ENCODE measurements at regions not wholly inside any gene's neighbourhood (a gene's known extent, or its start where the extent isn't known, plus 50 kb on each side); places are given as distances from the start of the nearest gene placed in this dataset.

DNA sequence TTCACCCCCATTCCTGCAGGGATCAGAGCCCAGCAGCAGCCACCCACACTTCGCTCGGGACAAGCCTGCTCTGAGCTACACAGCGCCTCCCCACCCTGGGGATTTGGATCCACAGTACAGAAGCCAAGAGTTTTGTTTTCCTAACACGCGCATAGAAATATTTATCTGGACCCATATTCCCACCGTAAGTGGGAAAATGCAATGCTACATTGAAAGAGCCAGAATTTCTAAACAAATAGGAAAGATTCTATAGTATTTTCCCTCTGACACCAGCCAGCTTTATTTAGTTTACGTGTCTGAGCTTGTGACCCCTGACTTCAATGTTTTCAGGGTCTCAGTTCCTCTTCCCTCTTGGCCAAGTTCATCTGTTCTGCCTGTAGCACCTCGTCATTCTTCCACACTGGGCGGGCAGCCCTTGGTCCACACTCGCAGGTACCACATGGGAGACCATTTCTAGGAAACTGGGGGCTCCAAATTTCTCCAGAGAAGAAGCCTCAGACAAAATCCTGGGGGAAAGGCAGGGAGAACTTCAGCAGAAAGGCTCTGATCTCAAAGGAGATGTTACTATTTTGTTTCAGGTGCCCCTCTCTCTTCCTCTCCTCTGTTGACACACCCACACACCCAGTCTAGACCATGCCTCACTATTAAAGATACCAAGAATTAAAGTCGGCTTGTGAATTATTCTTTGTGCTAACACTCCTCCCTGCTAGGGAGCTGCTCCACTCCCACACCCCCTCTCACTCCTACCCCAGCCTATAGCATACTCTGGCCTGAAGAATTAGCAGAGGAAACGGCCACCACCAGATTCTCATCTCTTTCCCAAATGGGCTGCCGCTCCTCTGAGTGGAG lies 116.0 kb upstream of the PCGF5 start:
- Histone ChIP-seq H3K27ac (no peak overlapping the region), H3K27me3 (no peaks in the 10 kb centered on the region), H3K9me3 (no peaks in the 10 kb centered on the region), H3K4me3 (no peak overlapping the region), H3K4me1 (no peaks in the 10 kb centered on the region), H3K36me3 (no peaks in the 10 kb centered on the region)
- TF ChIP-seq, protein P1, sequence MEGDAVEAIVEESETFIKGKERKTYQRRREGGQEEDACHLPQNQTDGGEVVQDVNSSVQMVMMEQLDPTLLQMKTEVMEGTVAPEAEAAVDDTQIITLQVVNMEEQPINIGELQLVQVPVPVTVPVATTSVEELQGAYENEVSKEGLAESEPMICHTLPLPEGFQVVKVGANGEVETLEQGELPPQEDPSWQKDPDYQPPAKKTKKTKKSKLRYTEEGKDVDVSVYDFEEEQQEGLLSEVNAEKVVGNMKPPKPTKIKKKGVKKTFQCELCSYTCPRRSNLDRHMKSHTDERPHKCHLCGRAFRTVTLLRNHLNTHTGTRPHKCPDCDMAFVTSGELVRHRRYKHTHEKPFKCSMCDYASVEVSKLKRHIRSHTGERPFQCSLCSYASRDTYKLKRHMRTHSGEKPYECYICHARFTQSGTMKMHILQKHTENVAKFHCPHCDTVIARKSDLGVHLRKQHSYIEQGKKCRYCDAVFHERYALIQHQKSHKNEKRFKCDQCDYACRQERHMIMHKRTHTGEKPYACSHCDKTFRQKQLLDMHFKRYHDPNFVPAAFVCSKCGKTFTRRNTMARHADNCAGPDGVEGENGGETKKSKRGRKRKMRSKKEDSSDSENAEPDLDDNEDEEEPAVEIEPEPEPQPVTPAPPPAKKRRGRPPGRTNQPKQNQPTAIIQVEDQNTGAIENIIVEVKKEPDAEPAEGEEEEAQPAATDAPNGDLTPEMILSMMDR (IDR thresholded peaks at IDR 0.05): no peak
- no peak for DNase-seq
- ATAC-seq: no peak
- intact Hi-C loops (cut with DNase I): no loop called here

DNA sequence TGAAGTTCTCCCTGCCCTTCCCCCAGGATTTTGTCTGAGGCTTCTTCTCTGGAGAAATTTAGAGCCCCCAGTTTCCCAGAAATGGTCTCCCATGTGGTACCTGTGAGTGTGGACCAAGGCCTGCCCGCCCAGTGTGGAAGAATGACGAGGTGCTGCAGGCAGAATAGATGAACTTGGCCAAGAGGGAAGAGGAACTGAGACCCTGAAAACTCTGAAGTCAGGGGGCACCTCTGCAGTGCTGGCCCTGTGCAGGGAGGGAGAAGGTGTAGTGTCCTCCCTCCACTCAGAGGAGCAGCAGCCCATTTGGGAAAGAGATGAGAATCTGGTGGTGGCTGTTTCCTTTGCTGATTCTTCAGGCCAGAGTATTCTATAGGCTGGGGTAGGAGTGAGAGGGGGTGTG lies 115.2 kb upstream of the PCGF5 start:
- no peak overlapping the region for H3K4me3 ChIP-seq
- H3K4me1 ChIP-seq: no peaks in the 10 kb centered on the region
- intact Hi-C loops (cut with DNase I): no loop called here
- H3K27ac ChIP-seq: no peak overlapping the region
- TF ChIP-seq, protein P1 (IDR thresholded peaks at IDR 0.05): no peak
- H3K9me3 ChIP-seq: no peaks in the 10 kb centered on the region
- no peaks in the 10 kb centered on the region for H3K36me3 ChIP-seq
- no peaks in the 10 kb centered on the region for H3K27me3 ChIP-seq
- ATAC-seq: no peak
- DNase-seq: no peak

DNA sequence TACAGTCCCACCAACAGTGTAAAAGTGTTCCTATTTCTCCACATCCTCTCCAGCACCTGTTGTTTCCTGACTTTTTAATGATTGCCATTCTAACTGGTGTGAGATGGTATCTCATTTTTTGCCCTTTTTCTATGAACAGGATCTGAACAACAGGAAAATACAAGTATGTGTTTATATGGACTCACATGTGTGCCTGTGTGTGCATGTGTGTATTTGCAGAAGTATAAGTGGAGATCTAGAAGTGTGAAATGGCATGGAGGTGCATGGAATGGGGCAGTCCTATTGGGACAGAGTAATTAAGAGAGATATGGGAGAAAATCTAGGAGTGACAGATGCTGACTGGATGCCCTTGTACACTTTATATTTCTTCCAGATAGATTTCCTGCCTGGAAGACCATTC lies 111.6 kb upstream of the PCGF5 start:
- Histone ChIP-seq H3K4me1 (no peaks in the 10 kb centered on the region), H3K9me3 (no peaks in the 10 kb centered on the region), H3K27ac (no peak overlapping the region), H3K4me3 (no peak overlapping the region), H3K36me3 (no peaks in the 10 kb centered on the region), H3K27me3 (no peaks in the 10 kb centered on the region)
- ATAC-seq (no peak), DNase-seq (no peak)
- TF ChIP-seq, protein P1 (IDR thresholded peaks at IDR 0.05): no peak
- intact Hi-C loops (cut with DNase I): no loop called here

DNA sequence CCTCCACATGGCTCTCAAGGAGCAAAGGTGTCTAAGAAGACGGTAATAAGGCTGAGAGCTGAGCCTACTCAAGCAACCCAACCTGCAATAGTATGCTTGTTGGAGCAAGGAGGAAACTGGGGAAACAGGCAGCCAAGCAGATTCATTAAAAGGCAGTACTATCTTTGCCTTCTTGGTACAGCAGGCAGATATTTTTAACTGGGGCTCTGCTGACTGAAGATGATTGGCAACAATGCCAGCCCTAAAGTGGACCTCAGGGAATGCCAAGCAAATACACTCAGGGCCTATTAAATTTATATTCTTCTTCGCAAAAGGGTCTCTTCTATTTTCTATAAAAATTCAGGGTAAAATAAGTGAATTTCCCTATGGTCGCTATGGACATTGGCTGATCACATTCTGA lies 109.4 kb upstream of the PCGF5 start:
- intact Hi-C loops (cut with DNase I): no loop called here
- DNase-seq (no peak), ATAC-seq (no peak)

DNA sequence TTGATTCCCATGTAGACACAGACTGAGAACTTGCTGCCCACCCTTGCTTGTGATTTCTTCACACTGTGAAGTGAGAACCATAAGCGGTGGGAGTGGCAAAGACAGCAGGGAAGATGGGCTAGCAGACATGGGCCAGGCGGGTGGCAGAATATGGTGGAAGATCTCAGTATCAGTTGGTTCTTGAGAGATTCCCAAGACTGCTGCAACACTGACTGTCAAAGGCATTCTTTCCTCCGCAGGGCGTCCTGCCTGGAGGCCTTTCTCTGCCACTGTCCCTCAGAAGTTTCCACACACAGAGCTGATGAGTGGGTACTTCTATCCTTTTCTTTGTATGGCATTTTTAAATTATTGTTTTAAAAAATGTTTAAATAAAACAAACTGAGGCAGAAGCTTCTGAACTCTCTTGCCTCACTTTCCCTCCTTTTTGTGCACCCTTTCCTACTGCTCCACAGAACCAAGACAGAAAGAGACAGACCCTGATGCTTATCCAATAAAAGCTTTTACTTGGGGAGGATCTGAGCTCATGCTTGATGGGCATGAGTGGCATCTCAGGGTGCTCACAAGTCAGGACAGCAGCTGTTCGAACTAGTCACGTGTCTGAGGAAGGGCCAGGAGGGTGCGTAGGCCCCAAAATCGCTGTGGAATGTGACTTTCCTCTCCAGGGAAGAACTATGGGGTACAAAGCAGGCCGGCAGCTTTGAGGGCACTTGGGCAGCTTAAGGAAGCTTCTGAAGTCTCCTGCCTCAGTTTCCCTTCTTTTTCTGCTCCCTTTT lies 104.7 kb upstream of the PCGF5 start:
- Histone ChIP-seq H3K27me3 (no peaks in the 10 kb centered on the region), H3K9me3 (no peaks in the 10 kb centered on the region), H3K36me3 (no peaks in the 10 kb centered on the region), H3K4me1 (no peaks in the 10 kb centered on the region), H3K4me3 (no peak overlapping the region), H3K27ac (no peak overlapping the region)
- TF ChIP-seq, protein P1 (IDR thresholded peaks at IDR 0.05): no peak
- ATAC-seq (no peak), DNase-seq (no peak)
- intact Hi-C loops (cut with DNase I): no loop called here

More for the DNA sequence above, 109.4 kb upstream of the PCGF5 start:
- Histone ChIP-seq H3K27ac (no peak overlapping the region), H3K36me3 (no peaks in the 10 kb centered on the region), H3K9me3 (no peaks in the 10 kb centered on the region), H3K4me3 (no peak overlapping the region), H3K27me3 (no peaks in the 10 kb centered on the region), H3K4me1 (no peaks in the 10 kb centered on the region)
- TF ChIP-seq, protein P1 (IDR thresholded peaks at IDR 0.05): no peak
